AG09309 (cell line): ENCODE measurements at regions not wholly inside any gene's neighbourhood (a gene's known extent, or its start where the extent isn't known, plus 50 kb on each side); places are given as distances from the start of the nearest gene placed in this dataset.

Source experiments
- DNase-seq: peaks from one replicate; pipeline ENCODE4 v3.0.0-alpha.2; 2010; ENCODE audit warnings: low read depth
- H3K4me3 ChIP-seq: 2 replicates; pipeline ENCODE4 v1.5.1; 2011; ENCODE audit warnings: mild to moderate bottlenecking, low read depth, low read length, moderate library complexity; ENCODE audit not compliant: control insufficient read depth
- TF ChIP-seq, protein P1 (sequence below): IDR thresholded peaks from 2 replicates; pipeline ENCODE4 v1.5.1; 2011; ENCODE audit warnings: mild to moderate bottlenecking, low read depth, low read length, inconsistent platforms; ENCODE audit not compliant: insufficient read depth, control insufficient read depth; ENCODE audit errors: missing control alignments

DNA sequence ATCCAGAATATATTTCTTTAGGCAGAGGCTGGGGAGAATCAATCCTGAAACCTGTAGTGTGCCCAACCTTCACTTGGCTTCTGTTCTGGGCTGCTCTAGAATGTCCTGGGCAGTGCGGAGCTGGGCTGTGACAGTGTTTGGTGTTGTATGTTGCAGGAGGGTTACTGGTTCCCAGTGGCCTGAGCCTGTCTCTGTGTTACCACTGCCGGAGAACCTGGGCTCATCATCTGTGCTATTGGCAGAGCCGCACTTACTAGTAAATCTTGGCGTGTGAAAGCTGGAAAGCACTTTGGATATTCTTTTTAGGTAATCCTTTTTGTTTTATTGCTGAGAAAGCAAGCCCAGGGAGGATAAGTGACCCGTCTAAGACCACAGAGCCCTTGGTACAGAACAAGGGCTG, 412.9 kb downstream of the SLC4A3 start:
- TF ChIP-seq, protein P1, sequence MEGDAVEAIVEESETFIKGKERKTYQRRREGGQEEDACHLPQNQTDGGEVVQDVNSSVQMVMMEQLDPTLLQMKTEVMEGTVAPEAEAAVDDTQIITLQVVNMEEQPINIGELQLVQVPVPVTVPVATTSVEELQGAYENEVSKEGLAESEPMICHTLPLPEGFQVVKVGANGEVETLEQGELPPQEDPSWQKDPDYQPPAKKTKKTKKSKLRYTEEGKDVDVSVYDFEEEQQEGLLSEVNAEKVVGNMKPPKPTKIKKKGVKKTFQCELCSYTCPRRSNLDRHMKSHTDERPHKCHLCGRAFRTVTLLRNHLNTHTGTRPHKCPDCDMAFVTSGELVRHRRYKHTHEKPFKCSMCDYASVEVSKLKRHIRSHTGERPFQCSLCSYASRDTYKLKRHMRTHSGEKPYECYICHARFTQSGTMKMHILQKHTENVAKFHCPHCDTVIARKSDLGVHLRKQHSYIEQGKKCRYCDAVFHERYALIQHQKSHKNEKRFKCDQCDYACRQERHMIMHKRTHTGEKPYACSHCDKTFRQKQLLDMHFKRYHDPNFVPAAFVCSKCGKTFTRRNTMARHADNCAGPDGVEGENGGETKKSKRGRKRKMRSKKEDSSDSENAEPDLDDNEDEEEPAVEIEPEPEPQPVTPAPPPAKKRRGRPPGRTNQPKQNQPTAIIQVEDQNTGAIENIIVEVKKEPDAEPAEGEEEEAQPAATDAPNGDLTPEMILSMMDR: no peak

DNA sequence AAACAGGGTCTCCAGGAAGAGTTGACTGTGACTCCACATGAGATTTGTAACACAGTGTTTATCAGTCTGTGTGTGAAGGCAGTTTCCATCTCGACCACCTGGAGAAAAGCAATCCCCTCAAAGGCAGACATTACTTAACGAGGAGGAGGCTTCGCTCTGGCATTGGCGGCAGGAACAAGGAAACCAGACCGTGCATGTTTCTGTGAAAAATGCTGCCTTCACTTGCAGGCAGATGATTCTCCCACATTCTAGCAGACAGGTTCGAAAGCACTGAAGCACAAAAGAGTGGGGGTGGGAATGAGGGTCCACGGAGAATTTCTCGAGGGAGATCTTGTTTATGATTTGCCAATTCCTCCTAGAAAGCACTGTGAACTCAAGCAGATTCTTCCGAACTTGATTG, 414.0 kb downstream of the SLC4A3 start:
- TF ChIP-seq, protein P1: no peak

More for the DNA sequence above, 412.9 kb downstream of the SLC4A3 start:
- no peak overlapping the region for H3K4me3 ChIP-seq
- no peak for DNase-seq

DNA sequence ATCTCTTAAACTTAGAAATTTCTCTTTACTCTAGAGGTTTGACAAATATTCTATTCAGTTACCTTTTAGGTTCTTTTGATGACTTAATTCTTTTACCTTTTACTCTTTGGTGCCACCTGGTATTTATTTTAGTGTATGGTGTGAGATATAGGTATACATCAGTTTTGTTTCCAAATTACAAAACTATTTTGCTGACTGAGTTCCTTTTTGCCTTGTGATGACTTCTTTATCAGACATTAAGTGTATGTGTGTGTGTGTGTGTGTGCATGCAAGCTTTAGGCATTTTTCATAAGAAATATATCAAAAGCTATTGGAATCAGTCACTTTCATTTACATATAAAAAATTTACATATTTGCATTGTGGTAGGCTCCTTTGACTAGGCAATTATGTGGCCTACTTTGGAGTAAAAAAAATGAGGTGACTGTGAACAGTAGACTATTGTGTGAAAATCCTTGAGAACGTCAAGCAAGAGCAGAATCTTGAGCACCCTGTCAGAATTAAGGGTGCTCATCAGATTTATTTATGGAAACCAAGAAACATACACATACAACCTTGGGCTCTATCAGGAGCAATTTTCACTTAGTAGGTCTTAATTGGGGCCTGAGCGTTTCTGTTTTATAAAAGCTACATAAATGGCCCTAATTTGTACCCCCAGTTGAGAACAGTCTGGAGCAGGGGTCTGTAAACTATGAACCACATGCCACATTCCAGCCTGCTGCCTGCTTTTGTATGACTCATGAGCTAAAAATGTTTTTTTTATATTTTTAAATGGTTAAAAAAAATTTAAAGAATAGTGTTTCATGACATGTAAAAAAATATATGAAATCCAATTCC, 415.9 kb downstream of the SLC4A3 start:
- no peak for DNase-seq
- no peak overlapping the region for H3K4me3 ChIP-seq
- TF ChIP-seq, protein P1: no peak

More for the DNA sequence above, 414.0 kb downstream of the SLC4A3 start:
- no peak for DNase-seq
- H3K4me3 ChIP-seq: no peak overlapping the region

DNA sequence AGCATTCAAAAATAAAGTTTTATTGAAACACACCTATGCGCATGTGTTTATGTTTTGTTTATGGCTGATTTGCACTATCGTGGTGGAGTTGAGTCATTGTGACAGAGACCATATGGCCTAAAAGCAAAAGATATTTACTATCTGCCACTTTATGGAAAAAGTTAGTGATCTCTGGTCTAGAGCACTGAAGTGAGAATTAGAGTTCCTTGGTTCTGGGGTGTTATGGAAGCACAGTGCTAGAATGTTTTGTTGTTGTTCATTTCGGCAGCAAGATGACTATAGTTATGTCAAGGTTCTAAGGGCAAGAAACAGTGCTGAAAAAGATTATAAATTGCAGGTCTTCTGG, 416.5 kb downstream of the SLC4A3 start:
- TF ChIP-seq, protein P1: no peak
- no peak for DNase-seq

DNA sequence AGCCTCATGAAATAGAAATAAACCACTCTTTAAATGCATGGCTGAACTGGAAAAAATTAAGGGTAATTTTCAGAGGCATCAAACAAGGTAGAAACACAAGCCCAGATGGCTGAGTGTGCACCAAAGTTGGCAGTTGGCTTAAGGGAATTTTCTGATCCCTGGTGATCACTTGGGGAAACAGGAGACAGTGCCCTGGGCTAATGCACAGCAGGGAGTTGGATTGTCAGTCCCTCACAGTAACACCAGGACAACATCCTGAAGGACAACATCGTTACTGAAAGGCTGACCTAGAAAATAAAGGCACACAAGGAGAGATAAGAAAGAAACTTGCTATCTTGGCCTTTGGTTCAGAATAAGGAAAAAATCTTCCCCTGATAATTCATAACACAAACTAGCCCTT, 417.0 kb downstream of the SLC4A3 start:
- DNase-seq: no peak
- TF ChIP-seq, protein P1: no peak
- H3K4me3 ChIP-seq: no peak overlapping the region

More for the DNA sequence above, 416.5 kb downstream of the SLC4A3 start:
- H3K4me3 ChIP-seq: no peak overlapping the region

DNA sequence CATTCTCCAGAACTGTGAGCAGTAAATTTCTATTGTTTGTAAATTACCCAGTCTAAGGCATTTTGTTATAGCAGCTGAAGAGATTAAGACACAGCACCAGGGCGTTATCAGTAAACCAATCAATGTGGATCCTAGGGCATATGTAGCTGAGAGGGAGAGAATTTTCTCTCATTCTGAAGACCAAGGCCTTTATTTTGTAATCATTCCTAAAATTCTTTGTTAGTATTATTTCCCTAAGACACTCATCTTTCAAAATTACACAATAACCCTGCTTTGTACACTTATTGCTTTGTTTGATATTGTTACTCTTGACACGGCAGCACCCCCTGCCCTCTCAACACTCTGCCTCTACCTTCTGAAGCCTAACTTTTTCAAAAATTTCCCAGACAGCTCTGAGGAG, 419.1 kb downstream of the SLC4A3 start:
- no peak overlapping the region for H3K4me3 ChIP-seq
- TF ChIP-seq, protein P1: no peak
- DNase-seq: no peak

DNA sequence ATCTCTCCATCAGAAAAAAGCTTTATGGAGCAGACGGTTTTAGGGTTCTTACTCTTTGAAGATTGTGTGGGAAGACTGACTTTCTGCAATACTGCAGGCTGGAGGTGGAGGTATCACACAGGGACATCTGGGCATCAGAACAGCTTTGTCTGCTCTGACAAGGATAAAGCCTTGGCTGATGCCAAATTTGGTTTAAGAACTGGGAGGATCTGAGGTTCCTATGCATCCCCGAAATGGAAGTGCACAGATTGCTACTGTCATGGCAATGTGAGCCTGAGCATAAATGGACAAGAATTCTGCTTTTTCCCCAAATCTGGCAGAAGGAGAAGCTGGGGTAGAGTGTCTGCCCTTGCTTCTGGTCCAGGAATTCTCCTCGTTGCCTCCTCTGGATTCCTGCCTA, 424.3 kb downstream of the SLC4A3 start:
- TF ChIP-seq, protein P1: no peak
- no peak overlapping the region for H3K4me3 ChIP-seq
- no peak for DNase-seq
